GM12878 (cell line): ENCODE measurements at regions not wholly inside any gene's neighbourhood (a gene's known extent, or its start where the extent isn't known, plus 50 kb on each side); places are given as distances from the start of the nearest gene placed in this dataset.

Experiments used
- KAT2A ChIP-seq: conservative IDR thresholded peaks from 2 replicates; pipeline ENCODE4 v1.6.1; 2011; ENCODE audit warnings: low read depth, low read length; ENCODE audit not compliant: control insufficient read depth
- NRF1 ChIP-seq: conservative IDR thresholded peaks from 2 replicates; pipeline ENCODE4 v1.6.1; 2011; ENCODE audit warnings: mild to moderate bottlenecking, low read depth, low read length, improper control_type of control experiment
- TF ChIP-seq, protein P1 (sequence below): IDR thresholded peaks from 2 replicates; pipeline ENCODE4 v1.6.1; 2012; ENCODE audit warnings: low read depth, low read length, improper control_type of control experiment

DNA sequence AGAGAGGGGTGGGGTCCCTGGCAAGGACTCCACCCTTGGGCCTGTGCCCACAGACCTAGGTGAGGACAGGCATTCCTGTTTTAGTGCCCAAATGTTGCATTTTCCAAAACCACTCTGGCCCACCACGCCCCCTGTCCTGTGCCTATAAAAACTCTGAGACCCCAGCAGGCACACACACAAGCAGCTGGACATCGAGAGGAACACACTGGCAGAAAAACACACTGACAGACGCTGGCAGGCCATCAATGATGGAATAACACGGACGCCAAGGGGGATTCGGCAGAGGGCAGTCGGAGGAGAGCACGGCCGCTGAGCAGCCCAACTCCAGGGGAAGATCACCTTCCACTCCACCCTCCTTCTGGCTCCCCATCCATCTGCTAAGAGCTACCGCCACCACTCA is 386.9 kb upstream of the AUTS2 start:
- TF ChIP-seq KAT2A (no peak), NRF1 (no peak)
- TF ChIP-seq, protein P1, sequence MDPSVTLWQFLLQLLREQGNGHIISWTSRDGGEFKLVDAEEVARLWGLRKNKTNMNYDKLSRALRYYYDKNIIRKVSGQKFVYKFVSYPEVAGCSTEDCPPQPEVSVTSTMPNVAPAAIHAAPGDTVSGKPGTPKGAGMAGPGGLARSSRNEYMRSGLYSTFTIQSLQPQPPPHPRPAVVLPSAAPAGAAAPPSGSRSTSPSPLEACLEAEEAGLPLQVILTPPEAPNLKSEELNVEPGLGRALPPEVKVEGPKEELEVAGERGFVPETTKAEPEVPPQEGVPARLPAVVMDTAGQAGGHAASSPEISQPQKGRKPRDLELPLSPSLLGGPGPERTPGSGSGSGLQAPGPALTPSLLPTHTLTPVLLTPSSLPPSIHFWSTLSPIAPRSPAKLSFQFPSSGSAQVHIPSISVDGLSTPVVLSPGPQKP, result no peak
